Endothelial cell of umbilical vein (primary cell): ENCODE measurements at regions not wholly inside any gene's neighbourhood (a gene's known extent, or its start where the extent isn't known, plus 50 kb on each side); places are given as distances from the start of the nearest gene placed in this dataset.

Experiments used
- BruUV-seq: library from RNA; stranded (reverse); fragments of 400-500 nt; replicated peaks from 2 replicates; lab custom pipeline; 2021; lab: Mats Ljungman, UMichigan
- CTCF ChIA-PET: fragments of 300-600, 350-600 bp; sonication (Branson Sonifier 250); formaldehyde crosslinking; loops from one replicate; lab custom pipeline; 2021; ENCODE audit warnings: antibody characterized with exemption, inconsistent platforms; lab: Charles Lee
- POLR2A ChIA-PET: fragments of 300-600, 350-600 bp; sonication (Branson Sonifier 250); formaldehyde crosslinking; loops from one replicate; lab custom pipeline; 2021; ENCODE audit warnings: antibody characterized with exemption, inconsistent platforms; lab: Charles Lee
- DNase-seq: peaks from one replicate; pipeline ENCODE4 v3.0.0-alpha.2; 2011; ENCODE audit warnings: low read depth, low spot score
- FAIRE-seq: peaks from 2 replicates; lab custom pipeline; 2011; peaks lifted over from hg19 to GRCh38; lab: Jason Lieb, UNC
- H2AFZ ChIP-seq: 2 replicates; pipeline ENCODE4 v1.6.0; 2012; ENCODE audit warnings: low read depth, low read length, control low read depth, inconsistent platforms
- H3K27ac ChIP-seq: 2 replicates; pipeline ENCODE4 v1.5.1; 2011; ENCODE audit warnings: low read depth, mild to moderate bottlenecking, control low read depth, low read length, moderate library complexity; ENCODE audit not compliant: insufficient read depth
- H3K27me3 ChIP-seq, 2 experiments: 2 replicates each; pipeline versions ENCODE4 v1.6.0 to v1.6.1; 2011; ENCODE audit warnings: low read length in 2 of 2, mixed read lengths in 1 of 2; ENCODE audit not compliant: control insufficient read depth in 2 of 2, insufficient read depth in 2 of 2
- H3K36me3 ChIP-seq, 2 experiments: 2 replicates in 1 of 2; 3 replicates in 1 of 2; pipeline ENCODE4 v1.5.1; 2011; ENCODE audit warnings: low read length in 2 of 2, mild to moderate bottlenecking in 1 of 2, moderate library complexity in 1 of 2; ENCODE audit not compliant: control insufficient read depth in 2 of 2, insufficient read depth in 2 of 2; ENCODE audit errors: extremely low read depth in 1 of 2
- H3K4me1 ChIP-seq: 3 replicates; pipeline ENCODE4 v1.5.1; 2011; ENCODE audit warnings: mild to moderate bottlenecking, low read length; ENCODE audit not compliant: control insufficient read depth, insufficient read depth; ENCODE audit errors: extremely low read depth
- H3K4me2 ChIP-seq: 2 replicates; pipeline ENCODE4 v1.6.1; 2011; ENCODE audit warnings: low read length, control low read depth, mixed read lengths; ENCODE audit not compliant: insufficient read depth
- H3K4me3 ChIP-seq, 3 experiments: fragments of 200-600 bp in 1 of 3; sonication (generic), shearing (Covaris generic) in 1 of 3; replicated peaks in 1 of 3; 2 replicates each; pipeline ENCODE4 v1.5.1; 2011 to 2016; ENCODE audit warnings: control low read depth in 3 of 3, low read length in 3 of 3, mild to moderate bottlenecking in 2 of 3, inconsistent platforms in 1 of 3, low read depth in 1 of 3, moderate library complexity in 1 of 3; ENCODE audit not compliant: insufficient read depth in 1 of 3
- H3K79me2 ChIP-seq: 2 replicates; pipeline ENCODE4 v1.6.0; 2012; ENCODE audit warnings: low read length, inconsistent platforms; ENCODE audit not compliant: control insufficient read depth, insufficient read depth
- H3K9ac ChIP-seq: replicated peaks from 2 replicates; pipeline ENCODE3; 2011; ENCODE audit warnings: low read length, control low read depth; ENCODE audit not compliant: insufficient read depth; ENCODE audit errors: extremely low read depth
- H3K9me1 ChIP-seq: replicated peaks from 3 replicates; pipeline ENCODE4 v1.6.0; 2011; ENCODE audit warnings: mild to moderate bottlenecking, low read length; ENCODE audit not compliant: control insufficient read depth, insufficient read depth; ENCODE audit errors: extremely low read depth
- H3K9me3 ChIP-seq: replicated peaks from 2 replicates; pipeline ENCODE4 v1.5.1; 2012; ENCODE audit warnings: low read length, inconsistent platforms; ENCODE audit not compliant: control insufficient read depth, insufficient read depth
- H4K20me1 ChIP-seq: replicated peaks from 2 replicates; pipeline ENCODE3; 2011; ENCODE audit warnings: mild to moderate bottlenecking, low read length; ENCODE audit not compliant: control insufficient read depth, insufficient read depth; ENCODE audit errors: extremely low read depth
- EZH2 ChIP-seq: IDR thresholded peaks from 2 replicates; pipeline ENCODE4 v1.6.1; 2012; ENCODE audit warnings: borderline replicate concordance, low read depth, mild to moderate bottlenecking, moderate library complexity, low read length, inconsistent platforms; ENCODE audit not compliant: severe bottlenecking
- FOS ChIP-seq: IDR thresholded peaks from 2 replicates; pipeline ENCODE4 v1.6.1; 2011; ENCODE audit warnings: mild to moderate bottlenecking, low read length, moderate library complexity, borderline replicate concordance; ENCODE audit not compliant: insufficient read depth
- GATA2 ChIP-seq: IDR thresholded peaks from 2 replicates; pipeline ENCODE4 v1.7.0; 2011; ENCODE audit warnings: low read depth, mild to moderate bottlenecking, moderate library complexity, mixed read lengths, low read length; ENCODE audit not compliant: insufficient read length, insufficient read depth
- JUN ChIP-seq: IDR thresholded peaks from 2 replicates; pipeline ENCODE4 v1.6.1; 2011; ENCODE audit warnings: borderline replicate concordance, low read depth; ENCODE audit not compliant: insufficient read length, insufficient read depth
- MAX ChIP-seq: IDR thresholded peaks from 2 replicates; pipeline ENCODE4 v1.6.1; 2011; ENCODE audit not compliant: insufficient read depth, insufficient read length
- MYC ChIP-seq: IDR thresholded peaks from one replicate; pipeline ENCODE4 v1.6.1; 2011; ENCODE audit warnings: mild to moderate bottlenecking, low read depth, low read length
- POLR2A ChIP-seq: IDR thresholded peaks from 2 replicates; pipeline ENCODE4 v1.6.1; 2012; ENCODE audit warnings: low read depth, mild to moderate bottlenecking, control low read depth, low read length
- POLR2AphosphoS5 ChIP-seq: IDR thresholded peaks from 2 replicates; pipeline ENCODE4 v1.6.1; 2012; ENCODE audit warnings: low read depth, mild to moderate bottlenecking, control low read depth, low read length, moderate library complexity; ENCODE audit not compliant: insufficient read depth
- dilution Hi-C: fragments of 300-500 bp; cut with MboI; formaldehyde crosslinking; loops from one replicate; pipeline ENCODE4 v1.15.0; 2019; ENCODE audit warnings: low sequenced_read_pairs; ENCODE audit not compliant: extremely low pct_ligation_motif_present
- intact Hi-C: fragments of 100-400 bp; cut with micrococcal nuclease; formaldehyde crosslinking; loops from one replicate; pipeline ENCODE4 v1.10.0; 2022
- TF ChIP-seq, protein P1 (sequence below), 2 donors: IDR thresholded peaks; 1 replicate in 1 of 2; 2 replicates in 1 of 2; pipeline ENCODE4 v1.5.1; 2011; ENCODE audit warnings: low read length in 2 of 2, mild to moderate bottlenecking in 2 of 2, moderate library complexity in 2 of 2, control low read depth in 1 of 2, inconsistent platforms in 1 of 2, low read depth in 1 of 2; ENCODE audit not compliant: insufficient read depth in 1 of 2; ENCODE audit errors: extremely low read depth in 1 of 2

DNA sequence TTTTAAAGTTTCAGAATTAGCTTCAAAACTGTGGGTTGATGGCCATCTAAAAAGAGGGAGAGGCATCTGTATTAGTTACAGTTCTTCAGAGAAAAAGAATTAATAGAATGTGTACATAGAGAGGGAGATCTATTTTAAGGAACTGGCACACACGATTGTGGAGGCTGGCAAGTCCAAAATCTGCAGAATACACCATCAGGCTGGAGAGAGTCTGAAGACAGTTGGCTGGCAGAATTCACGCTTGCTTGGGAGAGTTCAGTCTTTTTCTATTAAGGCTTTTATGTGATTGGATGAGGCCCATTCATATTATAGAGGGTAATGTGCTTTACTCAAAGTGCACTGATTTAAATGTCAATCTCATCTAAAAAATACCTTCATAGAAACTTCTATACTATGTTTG lies 135.1 kb upstream of the SORCS1 start:
- H3K9ac ChIP-seq: no peak overlapping the region
- H3K4me3 ChIP-seq: no peak overlapping the region
- intact Hi-C loops (no loop called here), dilution Hi-C loops (no loop called here)
- H3K79me2 ChIP-seq: no peaks in the 10 kb centered on the region
- DNase-seq: no peak
- H3K4me1 ChIP-seq: no peaks in the 10 kb centered on the region
- no peak overlapping the region for H2AFZ ChIP-seq
- BruUV-seq: no TSS peak
- ChIA-PET CTCF (no interaction called here), POLR2A (no interaction called here)
- H3K9me3 ChIP-seq: peaks cover 3% of the 10 kb centered on the region
- TF ChIP-seq MYC: no peak
- no peak for TF ChIP-seq FOS
- TF ChIP-seq, protein P1, sequence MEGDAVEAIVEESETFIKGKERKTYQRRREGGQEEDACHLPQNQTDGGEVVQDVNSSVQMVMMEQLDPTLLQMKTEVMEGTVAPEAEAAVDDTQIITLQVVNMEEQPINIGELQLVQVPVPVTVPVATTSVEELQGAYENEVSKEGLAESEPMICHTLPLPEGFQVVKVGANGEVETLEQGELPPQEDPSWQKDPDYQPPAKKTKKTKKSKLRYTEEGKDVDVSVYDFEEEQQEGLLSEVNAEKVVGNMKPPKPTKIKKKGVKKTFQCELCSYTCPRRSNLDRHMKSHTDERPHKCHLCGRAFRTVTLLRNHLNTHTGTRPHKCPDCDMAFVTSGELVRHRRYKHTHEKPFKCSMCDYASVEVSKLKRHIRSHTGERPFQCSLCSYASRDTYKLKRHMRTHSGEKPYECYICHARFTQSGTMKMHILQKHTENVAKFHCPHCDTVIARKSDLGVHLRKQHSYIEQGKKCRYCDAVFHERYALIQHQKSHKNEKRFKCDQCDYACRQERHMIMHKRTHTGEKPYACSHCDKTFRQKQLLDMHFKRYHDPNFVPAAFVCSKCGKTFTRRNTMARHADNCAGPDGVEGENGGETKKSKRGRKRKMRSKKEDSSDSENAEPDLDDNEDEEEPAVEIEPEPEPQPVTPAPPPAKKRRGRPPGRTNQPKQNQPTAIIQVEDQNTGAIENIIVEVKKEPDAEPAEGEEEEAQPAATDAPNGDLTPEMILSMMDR (IDR thresholded peaks at IDR 0.05; ENCODE audit: extremely low read depth in 1 of 2, insufficient read depth in 1 of 2, low read depth in 1 of 2, low read length in 2 of 2): no peak
- TF ChIP-seq POLR2AphosphoS5: no peak
- peak; percentile 52 for FAIRE-seq
- no peak overlapping the region for H3K4me2 ChIP-seq
- H3K27me3 ChIP-seq: no peaks in the 10 kb centered on the region
- H3K36me3 ChIP-seq: no peaks in the 10 kb centered on the region
- no peaks in the 10 kb centered on the region for H3K9me1 ChIP-seq
- no peak overlapping the region for H3K27ac ChIP-seq
- no peaks in the 10 kb centered on the region for H4K20me1 ChIP-seq

DNA sequence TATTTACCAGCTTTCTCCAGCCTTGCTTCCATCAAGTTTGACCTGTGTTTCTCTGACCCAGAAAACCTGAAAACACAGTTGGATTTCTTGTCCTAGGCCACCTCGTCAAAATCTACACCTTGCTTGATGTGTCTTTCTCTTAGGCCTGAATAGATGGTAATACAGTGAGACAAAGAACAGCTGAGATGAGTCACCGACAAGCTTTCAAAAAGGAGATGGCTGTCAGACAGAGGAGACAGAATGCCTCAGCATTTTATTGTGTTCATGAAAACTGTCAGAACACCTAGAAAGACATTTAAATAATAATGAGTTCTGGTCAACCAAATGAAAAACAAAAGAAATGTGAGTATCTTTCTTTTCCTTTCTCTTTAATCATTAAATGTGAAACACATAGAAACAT lies 119.7 kb upstream of the SORCS1 start:
- no peak overlapping the region for H3K9ac ChIP-seq
- H3K4me1 ChIP-seq: no peaks in the 10 kb centered on the region
- FAIRE-seq (no peak), DNase-seq (no peak)
- TF ChIP-seq MAX: no peak
- no peak for TF ChIP-seq FOS
- no peak for TF ChIP-seq GATA2
- no peak for TF ChIP-seq POLR2A
- TF ChIP-seq JUN: no peak
- no peak for TF ChIP-seq MYC
- TF ChIP-seq, protein P1 (IDR thresholded peaks at IDR 0.05; ENCODE audit: extremely low read depth in 1 of 2, insufficient read depth in 1 of 2, low read depth in 1 of 2, low read length in 2 of 2): no peak
- no peak for TF ChIP-seq EZH2
- TF ChIP-seq POLR2AphosphoS5: no peak
- H3K9me1 ChIP-seq: no peaks in the 10 kb centered on the region
- no TSS peak for BruUV-seq
- no peaks in the 10 kb centered on the region for H3K36me3 ChIP-seq
- POLR2A ChIA-PET: no interaction called here
- no peak overlapping the region for H3K4me2 ChIP-seq
- intact Hi-C loops: no loop called here
- H3K27me3 ChIP-seq: no peaks in the 10 kb centered on the region
- H3K79me2 ChIP-seq: no peaks in the 10 kb centered on the region
- dilution Hi-C loops: no loop called here
- CTCF ChIA-PET: no interaction called here
- H3K27ac ChIP-seq: no peak overlapping the region
- H4K20me1 ChIP-seq: no peaks in the 10 kb centered on the region
- no peak overlapping the region for H2AFZ ChIP-seq
- peaks cover 3% of the 10 kb centered on the region for H3K9me3 ChIP-seq
- no peak overlapping the region for H3K4me3 ChIP-seq
